GM23338 (cell line): ENCODE measurements at regions not wholly inside any gene's neighbourhood (a gene's known extent, or its start where the extent isn't known, plus 50 kb on each side); places are given as distances from the start of the nearest gene placed in this dataset.

Source experiments
- ATAC-seq: fragments of 200-7000 bp; cut with Tn5 transposase; 3 replicates; pipeline ENCODE4 v1.9.1; 2020
- DNase-seq: peaks from one replicate; pipeline ENCODE4 v3.0.0-alpha.2; 2015; ENCODE audit warnings: low spot score
- H2AFZ ChIP-seq: fragments of 200-600 bp; sonication (generic); 2 replicates; pipeline ENCODE4 v1.8.0; 2016; ENCODE audit warnings: antibody characterized with exemption, mild to moderate bottlenecking, moderate library complexity
- H3F3A ChIP-seq: fragments of 200-600 bp; sonication (generic); replicated peaks from 2 replicates; pipeline ENCODE4 v1.8.0; 2017; ENCODE audit warnings: antibody characterized with exemption, mixed run types, low read depth
- H3K27ac ChIP-seq: fragments of 200-600 bp; sonication (generic); 2 replicates; pipeline ENCODE4 v1.6.1; 2016; ENCODE audit warnings: low read depth
- H3K27me3 ChIP-seq: fragments of 200-600 bp; sonication (generic); 2 replicates; pipeline ENCODE4 v1.8.0; 2016; ENCODE audit warnings: mild to moderate bottlenecking, mixed run types, moderate library complexity; ENCODE audit not compliant: insufficient read depth
- H3K36me3 ChIP-seq: fragments of 200-600 bp; sonication (generic); 2 replicates; pipeline ENCODE4 v1.8.0; 2016; ENCODE audit warnings: mild to moderate bottlenecking; ENCODE audit not compliant: insufficient read depth
- H3K4me1 ChIP-seq: fragments of 200-600 bp; sonication (generic); 2 replicates; pipeline ENCODE4 v1.8.0; 2016; ENCODE audit warnings: mild to moderate bottlenecking, moderate library complexity; ENCODE audit not compliant: insufficient read depth
- H3K4me2 ChIP-seq: fragments of 200-600 bp; sonication (generic); 2 replicates; pipeline ENCODE4 v1.7.1; 2017; ENCODE audit warnings: mixed run types
- H3K4me3 ChIP-seq: fragments of 200-600 bp; sonication (generic); 2 replicates; pipeline ENCODE4 v1.6.1; 2016; ENCODE audit warnings: mixed run types
- H3K79me2 ChIP-seq: fragments of 200-600 bp; sonication (generic); replicated peaks from 2 replicates; pipeline ENCODE4 v1.8.0; 2017; ENCODE audit warnings: mild to moderate bottlenecking; ENCODE audit not compliant: insufficient read depth
- H3K9me2 ChIP-seq: fragments of 200-600 bp; sonication (generic); 2 replicates; pipeline ENCODE4 v1.8.0; 2017; ENCODE audit not compliant: insufficient read depth
- H4K20me1 ChIP-seq: fragments of 200-600 bp; sonication (generic); replicated peaks from 2 replicates; pipeline ENCODE4 v1.8.0; 2017; ENCODE audit warnings: mild to moderate bottlenecking; ENCODE audit not compliant: insufficient read depth
- H3K27ac Mint-ChIP-seq: 2 replicates; pipeline ENCODE4 v1.8.0; 2020; ENCODE audit warnings: inconsistent platforms, mild to moderate bottlenecking, moderate library complexity, mixed read lengths
- H3K27me3 Mint-ChIP-seq: 3 replicates; pipeline ENCODE4 v1.8.0; 2022; ENCODE audit warnings: low read depth, mild to moderate bottlenecking, moderate library complexity, mixed read lengths, inconsistent platforms; ENCODE audit not compliant: insufficient read depth, poor library complexity
- H3K36me3 Mint-ChIP-seq: 3 replicates; pipeline ENCODE4 v1.8.0; 2021; ENCODE audit warnings: low read depth, mild to moderate bottlenecking, inconsistent platforms, moderate library complexity, mixed read lengths
- H3K4me1 Mint-ChIP-seq: 3 replicates; pipeline ENCODE4 v1.8.0; 2020; ENCODE audit warnings: mild to moderate bottlenecking, inconsistent platforms, mixed read lengths
- H3K4me3 Mint-ChIP-seq: 3 replicates; pipeline ENCODE4 v1.8.0; 2021; ENCODE audit warnings: moderate library complexity, mild to moderate bottlenecking, inconsistent platforms, mixed read lengths
- H3K9me3 Mint-ChIP-seq: 3 replicates; pipeline ENCODE4 v1.8.0; 2020; ENCODE audit warnings: moderate library complexity, mild to moderate bottlenecking, inconsistent platforms, mixed read lengths
- EZH2phosphoT487 ChIP-seq: fragments of 200-600 bp; sonication (generic); IDR thresholded peaks from one replicate; pipeline ENCODE4 v1.8.1; 2018; ENCODE audit warnings: antibody characterized with exemption; ENCODE audit not compliant: unreplicated experiment
- POLR2AphosphoS5 ChIP-seq: IDR thresholded peaks from 2 replicates; pipeline ENCODE4 v1.6.1; 2016; ENCODE audit warnings: antibody characterized with exemption, low read depth
- STAT1 ChIP-seq: IDR thresholded peaks from one replicate; pipeline ENCODE4 v1.6.1; 2016; ENCODE audit warnings: antibody characterized with exemption; ENCODE audit not compliant: unreplicated experiment
- TF ChIP-seq, protein P1 (sequence below): fragments of 250-450 bp; sonication (Bioruptor Pico); IDR thresholded peaks from 2 replicates; pipeline ENCODE4 v1.5.0; 2020; ENCODE audit warnings: mild to moderate bottlenecking, moderate library complexity
- TF ChIP-seq, protein P2 (sequence below), 2 experiments: fragments of 200-600 bp in 1 of 2; sonication (generic) in 1 of 2; conservative IDR thresholded peaks; 2 replicates each; pipeline versions ENCODE4 v1.5.1 to v1.6.1; 2016 to 2017; ENCODE audit warnings: antibody characterized with exemption in 2 of 2, low read depth in 2 of 2, mild to moderate bottlenecking in 2 of 2, moderate library complexity in 1 of 2

GRCh38 chr1:87765057-87765680, 436.5 kb downstream of the LMO4 start (continued):
- TF ChIP-seq, protein P1, sequence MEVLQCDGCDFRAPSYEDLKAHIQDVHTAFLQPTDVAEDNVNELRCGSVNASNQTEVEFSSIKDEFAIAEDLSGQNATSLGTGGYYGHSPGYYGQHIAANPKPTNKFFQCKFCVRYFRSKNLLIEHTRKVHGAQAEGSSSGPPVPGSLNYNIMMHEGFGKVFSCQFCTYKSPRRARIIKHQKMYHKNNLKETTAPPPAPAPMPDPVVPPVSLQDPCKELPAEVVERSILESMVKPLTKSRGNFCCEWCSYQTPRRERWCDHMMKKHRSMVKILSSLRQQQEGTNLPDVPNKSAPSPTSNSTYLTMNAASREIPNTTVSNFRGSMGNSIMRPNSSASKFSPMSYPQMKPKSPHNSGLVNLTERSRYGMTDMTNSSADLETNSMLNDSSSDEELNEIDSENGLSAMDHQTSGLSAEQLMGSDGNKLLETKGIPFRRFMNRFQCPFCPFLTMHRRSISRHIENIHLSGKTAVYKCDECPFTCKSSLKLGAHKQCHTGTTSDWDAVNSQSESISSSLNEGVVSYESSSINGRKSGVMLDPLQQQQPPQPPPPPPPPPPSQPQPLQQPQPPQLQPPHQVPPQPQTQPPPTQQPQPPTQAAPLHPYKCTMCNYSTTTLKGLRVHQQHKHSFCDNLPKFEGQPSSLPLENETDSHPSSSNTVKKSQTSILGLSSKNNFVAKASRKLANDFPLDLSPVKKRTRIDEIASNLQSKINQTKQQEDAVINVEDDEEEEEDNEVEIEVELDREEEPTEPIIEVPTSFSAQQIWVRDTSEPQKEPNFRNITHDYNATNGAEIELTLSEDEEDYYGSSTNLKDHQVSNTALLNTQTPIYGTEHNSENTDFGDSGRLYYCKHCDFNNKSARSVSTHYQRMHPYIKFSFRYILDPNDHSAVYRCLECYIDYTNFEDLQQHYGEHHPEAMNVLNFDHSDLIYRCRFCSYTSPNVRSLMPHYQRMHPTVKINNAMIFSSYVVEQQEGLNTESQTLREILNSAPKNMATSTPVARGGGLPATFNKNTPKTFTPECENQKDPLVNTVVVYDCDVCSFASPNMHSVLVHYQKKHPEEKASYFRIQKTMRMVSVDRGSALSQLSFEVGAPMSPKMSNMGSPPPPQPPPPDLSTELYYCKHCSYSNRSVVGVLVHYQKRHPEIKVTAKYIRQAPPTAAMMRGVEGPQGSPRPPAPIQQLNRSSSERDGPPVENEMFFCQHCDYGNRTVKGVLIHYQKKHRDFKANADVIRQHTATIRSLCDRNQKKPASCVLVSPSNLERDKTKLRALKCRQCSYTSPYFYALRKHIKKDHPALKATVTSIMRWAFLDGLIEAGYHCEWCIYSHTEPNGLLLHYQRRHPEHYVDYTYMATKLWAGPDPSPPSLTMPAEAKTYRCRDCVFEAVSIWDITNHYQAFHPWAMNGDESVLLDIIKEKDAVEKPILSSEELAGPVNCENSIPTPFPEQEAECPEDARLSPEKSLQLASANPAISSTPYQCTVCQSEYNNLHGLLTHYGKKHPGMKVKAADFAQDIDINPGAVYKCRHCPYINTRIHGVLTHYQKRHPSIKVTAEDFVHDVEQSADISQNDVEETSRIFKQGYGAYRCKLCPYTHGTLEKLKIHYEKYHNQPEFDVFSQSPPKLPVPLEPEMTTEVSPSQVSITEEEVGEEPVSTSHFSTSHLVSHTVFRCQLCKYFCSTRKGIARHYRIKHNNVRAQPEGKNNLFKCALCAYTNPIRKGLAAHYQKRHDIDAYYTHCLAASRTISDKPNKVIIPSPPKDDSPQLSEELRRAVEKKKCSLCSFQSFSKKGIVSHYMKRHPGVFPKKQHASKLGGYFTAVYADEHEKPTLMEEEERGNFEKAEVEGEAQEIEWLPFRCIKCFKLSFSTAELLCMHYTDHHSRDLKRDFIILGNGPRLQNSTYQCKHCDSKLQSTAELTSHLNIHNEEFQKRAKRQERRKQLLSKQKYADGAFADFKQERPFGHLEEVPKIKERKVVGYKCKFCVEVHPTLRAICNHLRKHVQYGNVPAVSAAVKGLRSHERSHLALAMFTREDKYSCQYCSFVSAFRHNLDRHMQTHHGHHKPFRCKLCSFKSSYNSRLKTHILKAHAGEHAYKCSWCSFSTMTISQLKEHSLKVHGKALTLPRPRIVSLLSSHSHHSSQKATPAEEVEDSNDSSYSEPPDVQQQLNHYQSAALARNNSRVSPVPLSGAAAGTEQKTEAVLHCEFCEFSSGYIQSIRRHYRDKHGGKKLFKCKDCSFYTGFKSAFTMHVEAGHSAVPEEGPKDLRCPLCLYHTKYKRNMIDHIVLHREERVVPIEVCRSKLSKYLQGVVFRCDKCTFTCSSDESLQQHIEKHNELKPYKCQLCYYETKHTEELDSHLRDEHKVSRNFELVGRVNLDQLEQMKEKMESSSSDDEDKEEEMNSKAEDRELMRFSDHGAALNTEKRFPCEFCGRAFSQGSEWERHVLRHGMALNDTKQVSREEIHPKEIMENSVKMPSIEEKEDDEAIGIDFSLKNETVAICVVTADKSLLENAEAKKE (CRISPR knock-in tag): no peak
- TF ChIP-seq STAT1: no peak
- TF ChIP-seq EZH2phosphoT487: no peak

- H3K27ac ChIP-seq: no peak overlapping the region
- no peak overlapping the region for H3K27ac Mint-ChIP-seq
- no peaks in the 10 kb centered on the region for H3K27me3 ChIP-seq
- no peaks in the 10 kb centered on the region for H4K20me1 ChIP-seq
- H3K4me3 Mint-ChIP-seq: no peak overlapping the region
- no peaks in the 10 kb centered on the region for H3K36me3 ChIP-seq
- no peaks in the 10 kb centered on the region for H3K4me1 ChIP-seq
- no peaks in the 10 kb centered on the region for H3K36me3 Mint-ChIP-seq
- no peaks in the 10 kb centered on the region for H3K9me2 ChIP-seq
- peaks cover 4% of the 10 kb centered on the region; the same call in 2 of the 3 replicates for H3K4me1 Mint-ChIP-seq
- H3K79me2 ChIP-seq: no peaks in the 10 kb centered on the region
- H3K4me3 ChIP-seq: no peak overlapping the region
- no peaks in the 10 kb centered on the region for H3F3A ChIP-seq
- DNase-seq: no peak
- H3K4me2 ChIP-seq: no peak overlapping the region
- ATAC-seq: no peak
- H3K27me3 Mint-ChIP-seq: no peaks in the 10 kb centered on the region
- H3K9me3 Mint-ChIP-seq: peaks cover 3% of the 10 kb centered on the region; the same call in 1 of the 3 replicates
- no peak overlapping the region for H2AFZ ChIP-seq
- TF ChIP-seq POLR2AphosphoS5 (no peak), EZH2phosphoT487 (no peak)
- TF ChIP-seq, protein P2, sequence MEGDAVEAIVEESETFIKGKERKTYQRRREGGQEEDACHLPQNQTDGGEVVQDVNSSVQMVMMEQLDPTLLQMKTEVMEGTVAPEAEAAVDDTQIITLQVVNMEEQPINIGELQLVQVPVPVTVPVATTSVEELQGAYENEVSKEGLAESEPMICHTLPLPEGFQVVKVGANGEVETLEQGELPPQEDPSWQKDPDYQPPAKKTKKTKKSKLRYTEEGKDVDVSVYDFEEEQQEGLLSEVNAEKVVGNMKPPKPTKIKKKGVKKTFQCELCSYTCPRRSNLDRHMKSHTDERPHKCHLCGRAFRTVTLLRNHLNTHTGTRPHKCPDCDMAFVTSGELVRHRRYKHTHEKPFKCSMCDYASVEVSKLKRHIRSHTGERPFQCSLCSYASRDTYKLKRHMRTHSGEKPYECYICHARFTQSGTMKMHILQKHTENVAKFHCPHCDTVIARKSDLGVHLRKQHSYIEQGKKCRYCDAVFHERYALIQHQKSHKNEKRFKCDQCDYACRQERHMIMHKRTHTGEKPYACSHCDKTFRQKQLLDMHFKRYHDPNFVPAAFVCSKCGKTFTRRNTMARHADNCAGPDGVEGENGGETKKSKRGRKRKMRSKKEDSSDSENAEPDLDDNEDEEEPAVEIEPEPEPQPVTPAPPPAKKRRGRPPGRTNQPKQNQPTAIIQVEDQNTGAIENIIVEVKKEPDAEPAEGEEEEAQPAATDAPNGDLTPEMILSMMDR (conservative IDR thresholded peaks at IDR 0.05; ENCODE audit: low read depth in 2 of 2): no peak
- TF ChIP-seq, protein P1 (CRISPR knock-in tag): no peak
These were observed 437.0 kb downstream of the LMO4 start for GRCh38 chr1:87765681-87766070.
